Activated naive CD8-positive, alpha-beta T cell treated with anti-CD3 and anti-CD28 coated beads, Interleukin-2, amount 10 ng/mL, durations not matched to agents 7 days and 5 days (primary cell): ENCODE measurements at regions not wholly inside any gene's neighbourhood (a gene's known extent, or its start where the extent isn't known, plus 50 kb on each side); places are given as distances from the start of the nearest gene placed in this dataset.
A peak's percentile ranks its signal among the peaks of the same experiment; 100 is the strongest.
"Not testable (repeated sequence)": the region's sequence is repeated elsewhere in the genome, so short reads cannot be mapped to it uniquely, and the experiment has no call there.

Source experiments
- ATAC-seq: fragments of 150-1000 bp; cut with Tn5 transposase; one replicate; pipeline ENCODE4 v1.10.0; 2021; ENCODE audit warnings: low read depth, moderate library complexity
- POLR2A ChIA-PET: fragments of 350-600 bp; sonication (Branson Sonifier 250); formaldehyde crosslinking; loops from one replicate; lab custom pipeline; 2021; ENCODE audit warnings: antibody characterized with exemption; lab: Charles Lee
- DNase-seq: peaks from one replicate; pipeline ENCODE4 v3.0.0; 2021
- H3K27ac Mint-ChIP-seq: one replicate; pipeline ENCODE4 v1.8.0; 2022; ENCODE audit warnings: mild to moderate bottlenecking, mixed read lengths
- H3K27me3 Mint-ChIP-seq: one replicate; pipeline ENCODE4 v1.8.0; 2022; ENCODE audit warnings: mild to moderate bottlenecking, moderate library complexity, mixed read lengths
- H3K36me3 Mint-ChIP-seq: one replicate; pipeline ENCODE4 v1.8.0; 2021; ENCODE audit warnings: mild to moderate bottlenecking, mixed read lengths
- H3K4me1 Mint-ChIP-seq: one replicate; pipeline ENCODE4 v1.8.0; 2021; ENCODE audit warnings: mixed read lengths
- H3K4me3 Mint-ChIP-seq: one replicate; pipeline ENCODE4 v1.8.0; 2022; ENCODE audit warnings: mild to moderate bottlenecking, moderate library complexity, mixed read lengths
- H3K9me3 Mint-ChIP-seq: one replicate; pipeline ENCODE4 v1.8.0; 2021; ENCODE audit warnings: mixed read lengths

GRCh38 chr15:22253676-22254408 lies 173.5 kb downstream of the OR4M2 start:
- Mint-ChIP-seq H3K4me3 (no peak overlapping the region), H3K36me3 (no peaks in the 10 kb centered on the region), H3K27ac (peak overlapping the region; percentile 25), H3K4me1 (peaks cover 15% of the 10 kb centered on the region), H3K9me3 (no peaks in the 10 kb centered on the region), H3K27me3 (peaks cover 19% of the 10 kb centered on the region)
- no peak for DNase-seq
- peak; percentile 62 for ATAC-seq
- POLR2A ChIA-PET, result no interaction called here

DNA sequence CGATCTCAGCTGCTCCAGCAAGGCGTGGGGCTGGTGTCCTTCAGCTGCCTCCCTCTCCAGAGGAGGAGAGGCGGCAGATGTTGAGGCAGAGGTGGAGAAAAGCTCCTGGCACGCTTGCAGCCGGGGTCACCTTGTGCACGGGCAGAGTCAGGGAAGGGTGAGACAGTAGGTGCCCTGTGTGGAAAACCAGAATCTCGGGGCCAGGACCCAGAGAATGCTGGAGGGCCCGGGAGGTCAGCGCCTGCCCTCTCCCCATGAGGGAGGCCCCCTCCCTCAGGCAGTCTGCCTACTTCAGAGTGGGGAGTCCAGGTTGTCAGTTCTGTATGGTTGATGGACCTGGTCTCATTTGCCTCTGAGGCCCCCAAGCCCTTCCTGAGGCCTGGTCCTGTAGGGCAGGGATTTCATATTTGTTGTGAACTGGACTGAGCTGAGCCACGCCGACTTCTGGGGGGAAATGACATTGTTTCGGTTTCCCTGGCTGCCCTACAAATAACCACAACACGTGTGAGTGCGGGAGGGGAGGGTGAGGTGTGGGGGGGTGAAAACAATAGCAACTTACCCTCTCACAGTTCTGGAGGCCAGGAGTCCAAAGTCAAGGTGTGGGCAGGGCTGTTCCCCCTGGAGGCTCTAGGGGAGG lies 174.2 kb downstream of the OR4M2 start:
- ATAC-seq, POLR2A ChIA-PET, DNase-seq, H3K9me3 Mint-ChIP-seq, H3K36me3 Mint-ChIP-seq, H3K4me3 Mint-ChIP-seq, H3K27ac Mint-ChIP-seq: not testable (repeated sequence)
- H3K4me1 Mint-ChIP-seq, result peaks cover 16% of the 10 kb centered on the region
- peaks cover 19% of the 10 kb centered on the region for H3K27me3 Mint-ChIP-seq

DNA sequence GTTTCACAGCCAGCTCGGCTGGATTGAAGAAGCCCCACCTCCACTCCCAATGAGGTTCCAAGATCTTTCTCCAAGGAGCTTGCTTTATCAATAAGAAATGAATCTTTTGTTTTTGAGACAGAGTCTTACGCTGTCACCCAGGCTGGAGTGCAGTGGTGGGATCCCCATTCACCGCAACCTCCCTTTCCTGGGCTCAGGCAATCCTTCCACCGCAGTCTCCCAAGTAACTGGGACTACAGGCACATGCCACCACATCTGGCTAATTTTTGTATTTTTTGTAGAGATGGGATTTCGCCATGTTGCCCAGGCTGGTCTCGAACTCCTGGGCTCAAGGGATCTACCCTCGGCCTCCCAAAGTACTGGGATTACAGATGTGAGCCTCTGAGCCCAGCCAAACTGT lies 175.3 kb downstream of the OR4M2 start:
- H3K4me1 Mint-ChIP-seq, result peaks cover 26% of the 10 kb centered on the region
- DNase-seq, ATAC-seq: not testable (repeated sequence)

DNA sequence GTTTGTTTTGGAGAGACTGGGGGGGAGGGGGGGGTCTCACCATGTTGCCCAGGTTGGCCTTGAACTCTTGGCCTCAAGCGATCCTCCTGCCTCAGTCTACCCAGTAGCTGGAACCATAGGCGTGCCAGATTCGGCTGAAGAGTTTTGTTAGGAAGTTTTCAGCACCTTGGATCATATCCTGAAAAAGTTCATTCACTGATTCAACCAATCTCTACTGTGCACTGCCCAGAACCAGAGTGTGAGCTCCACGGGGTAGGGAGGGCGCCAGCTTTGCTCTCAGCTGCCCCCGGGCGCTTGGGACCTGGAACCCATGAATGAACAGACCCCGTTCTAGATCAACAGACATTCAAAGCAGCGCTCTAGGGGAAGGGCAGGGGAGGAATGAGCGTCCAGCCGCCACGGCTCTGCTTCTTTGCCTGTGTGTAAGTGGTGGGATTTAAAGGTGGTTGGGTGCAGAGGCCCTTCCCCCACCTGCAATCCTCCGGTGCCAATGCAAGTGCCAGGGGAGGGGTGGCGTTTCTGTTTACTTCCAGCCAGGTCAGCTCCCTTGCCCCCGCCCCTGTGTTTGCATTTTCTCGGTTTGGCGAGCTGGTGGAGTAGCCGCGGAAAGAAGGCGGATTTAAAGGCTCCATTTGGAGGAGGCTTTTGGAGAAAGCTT lies 176.2 kb downstream of the OR4M2 start:
- H3K4me3 Mint-ChIP-seq, DNase-seq, ATAC-seq, H3K9me3 Mint-ChIP-seq, POLR2A ChIA-PET, H3K36me3 Mint-ChIP-seq, H3K27ac Mint-ChIP-seq: not testable (repeated sequence)
- H3K27me3 Mint-ChIP-seq, result peaks cover 20% of the 10 kb centered on the region
- H3K4me1 Mint-ChIP-seq, result peaks cover 28% of the 10 kb centered on the region

More for the DNA sequence above, 175.3 kb downstream of the OR4M2 start:
- H3K27ac Mint-ChIP-seq, H3K9me3 Mint-ChIP-seq, POLR2A ChIA-PET, H3K36me3 Mint-ChIP-seq, H3K4me3 Mint-ChIP-seq: not testable (repeated sequence)
- H3K27me3 Mint-ChIP-seq, result peaks cover 19% of the 10 kb centered on the region

GRCh38 chr15:22257047-22258008 lies 177.0 kb downstream of the OR4M2 start:
- H3K27me3 Mint-ChIP-seq, result peaks cover 25% of the 10 kb centered on the region
- peaks cover 28% of the 10 kb centered on the region for H3K4me1 Mint-ChIP-seq
- DNase-seq, result no peak
- H3K27ac Mint-ChIP-seq, result no peak overlapping the region
- no peak for ATAC-seq
- POLR2A ChIA-PET, result no interaction called here
- H3K36me3 Mint-ChIP-seq, result no peaks in the 10 kb centered on the region
- H3K4me3 Mint-ChIP-seq, result no peak overlapping the region
- no peaks in the 10 kb centered on the region for H3K9me3 Mint-ChIP-seq

DNA sequence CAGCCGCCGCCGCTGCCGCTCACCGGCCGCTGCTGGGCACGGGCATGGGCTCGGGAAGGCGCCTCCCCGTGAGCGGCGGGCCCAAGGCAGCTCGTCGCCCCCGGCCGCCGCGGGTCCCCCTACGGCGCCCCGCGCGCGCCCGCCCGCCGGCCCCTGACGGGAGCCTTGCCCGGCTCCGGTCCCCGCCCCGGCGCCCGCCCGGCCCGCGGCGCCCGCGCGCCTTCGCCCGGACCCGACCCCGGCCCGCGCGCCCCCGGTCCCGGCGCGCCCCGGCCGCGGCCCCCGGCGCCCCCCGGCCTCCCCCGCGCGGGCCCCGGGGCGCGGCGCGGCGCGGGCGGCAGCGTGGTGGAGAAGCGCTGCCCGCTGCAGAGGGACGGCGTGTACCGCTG lies 177.7 kb downstream of the OR4M2 start:
- H3K36me3 Mint-ChIP-seq, result no peaks in the 10 kb centered on the region
- no peaks in the 10 kb centered on the region for H3K9me3 Mint-ChIP-seq
- H3K27me3 Mint-ChIP-seq, result peaks cover 25% of the 10 kb centered on the region
- POLR2A ChIA-PET, result no interaction called here
- no peak for DNase-seq
- H3K4me3 Mint-ChIP-seq, result no peak overlapping the region
- peaks cover 28% of the 10 kb centered on the region for H3K4me1 Mint-ChIP-seq
- no peak overlapping the region for H3K27ac Mint-ChIP-seq
- ATAC-seq, result no peak

GRCh38 chr15:22258398-22259150 lies 178.2 kb downstream of the OR4M2 start:
- no peak overlapping the region for H3K4me3 Mint-ChIP-seq
- H3K27me3 Mint-ChIP-seq, result peaks cover 25% of the 10 kb centered on the region
- POLR2A ChIA-PET, result no interaction called here
- peaks cover 27% of the 10 kb centered on the region for H3K4me1 Mint-ChIP-seq
- DNase-seq (no peak), ATAC-seq (no peak)
- H3K27ac Mint-ChIP-seq, result no peak overlapping the region
- H3K36me3 Mint-ChIP-seq, result no peaks in the 10 kb centered on the region
- H3K9me3 Mint-ChIP-seq, result no peaks in the 10 kb centered on the region

DNA sequence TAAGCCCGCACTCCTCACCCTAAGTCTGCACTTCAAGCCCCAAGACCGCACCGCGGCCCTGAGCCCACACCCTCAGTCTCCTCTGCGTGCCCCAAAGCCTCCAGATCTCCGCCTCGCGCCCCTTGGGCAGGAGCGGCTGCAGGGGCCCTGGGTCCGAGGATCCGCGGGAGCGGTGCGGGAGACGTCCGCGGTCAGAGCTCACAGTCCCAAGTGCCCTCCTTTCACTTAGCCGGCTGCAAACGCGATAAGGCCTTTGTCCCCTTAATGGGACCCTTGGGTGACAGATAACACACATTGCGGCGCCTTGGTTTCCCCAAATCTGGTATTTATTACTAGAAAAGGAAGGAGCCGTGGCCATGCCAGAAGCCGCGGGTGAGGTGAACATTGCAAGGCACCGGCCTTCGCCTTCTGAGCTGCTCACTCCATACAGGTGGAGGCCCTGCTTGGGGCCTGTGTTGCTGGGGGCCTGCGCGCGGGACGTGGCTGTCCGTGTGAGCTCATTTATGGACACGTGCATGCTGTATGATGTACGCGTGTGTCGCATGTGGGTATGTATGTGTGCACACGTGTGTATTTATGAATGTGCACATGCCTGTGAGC lies 178.9 kb downstream of the OR4M2 start:
- H3K9me3 Mint-ChIP-seq, result not testable (repeated sequence)

DNA sequence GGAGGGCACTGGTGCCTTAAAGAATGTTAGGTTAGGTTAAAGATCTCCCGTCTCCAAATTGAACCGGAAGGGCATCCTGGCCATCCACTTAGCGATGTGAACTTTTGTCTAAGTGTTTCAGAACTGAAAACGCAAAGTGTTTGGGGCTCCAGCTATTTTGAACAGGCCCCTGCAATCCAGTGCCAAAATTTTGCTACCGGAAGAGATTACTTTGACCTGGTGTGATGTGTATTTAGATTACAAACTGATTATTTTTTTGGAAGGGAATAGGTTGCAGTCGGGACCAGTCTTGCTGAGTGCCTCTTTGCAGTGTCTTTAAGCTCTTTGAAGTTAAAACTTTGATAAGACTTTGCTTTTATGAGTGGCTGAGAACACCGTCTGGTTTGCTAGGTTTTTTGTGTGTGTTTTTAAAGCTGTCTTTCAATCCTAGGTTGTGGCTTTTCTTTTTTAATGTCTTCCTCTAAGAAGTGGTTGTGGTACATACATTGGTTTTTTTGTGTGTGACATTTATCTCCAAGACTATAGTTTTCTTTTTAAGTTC lies 179.6 kb downstream of the OR4M2 start:
- peak; percentile 63 for ATAC-seq
- POLR2A ChIA-PET, result interaction anchor here (1.0 kb wide), 1 partner anchor 39 kb away, joined by 4 read pairs; no protein-coding TSS in a partner anchor
- Mint-ChIP-seq H3K4me3 (peak overlapping the region; percentile 20), H3K27me3 (peaks cover 24% of the 10 kb centered on the region), H3K4me1 (peaks cover 15% of the 10 kb centered on the region), H3K27ac (peak overlapping the region; percentile 62), H3K9me3 (no peaks in the 10 kb centered on the region), H3K36me3 (no peaks in the 10 kb centered on the region)
- no peak for DNase-seq

More for the DNA sequence above, 178.9 kb downstream of the OR4M2 start:
- POLR2A ChIA-PET, DNase-seq, ATAC-seq, H3K27ac Mint-ChIP-seq, H3K36me3 Mint-ChIP-seq: not testable (repeated sequence)
- peak overlapping the region; percentile 20 for H3K4me3 Mint-ChIP-seq
- H3K27me3 Mint-ChIP-seq, result peaks cover 25% of the 10 kb centered on the region
- peaks cover 21% of the 10 kb centered on the region for H3K4me1 Mint-ChIP-seq

DNA sequence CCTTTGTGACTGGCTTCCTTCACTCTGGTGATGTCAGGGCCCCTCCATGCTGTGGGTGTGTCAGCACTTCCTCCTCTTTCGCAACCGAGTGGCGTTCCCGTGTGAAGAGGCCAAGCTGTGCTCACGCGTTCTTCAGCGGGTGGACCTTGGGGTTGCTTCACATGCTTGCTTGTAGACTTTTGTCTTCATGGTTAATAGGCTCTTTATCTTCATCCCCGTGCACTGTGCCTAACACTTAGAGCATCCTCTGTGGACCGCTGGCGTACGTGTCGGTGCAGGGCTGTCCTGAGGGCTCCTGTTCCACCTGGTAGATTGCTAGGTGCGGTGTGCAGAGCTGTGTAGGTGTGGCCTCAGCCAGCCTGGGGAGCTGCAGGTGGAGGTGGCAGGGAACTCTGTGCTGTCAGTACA lies 182.3 kb downstream of the OR4M2 start:
- Mint-ChIP-seq H3K27me3 (peaks cover 6% of the 10 kb centered on the region), H3K4me3 (no peak overlapping the region), H3K9me3 (no peaks in the 10 kb centered on the region), H3K27ac (no peak overlapping the region), H3K36me3 (no peaks in the 10 kb centered on the region), H3K4me1 (peaks cover 13% of the 10 kb centered on the region)
- DNase-seq (no peak), ATAC-seq (no peak)
- POLR2A ChIA-PET, result no interaction called here

DNA sequence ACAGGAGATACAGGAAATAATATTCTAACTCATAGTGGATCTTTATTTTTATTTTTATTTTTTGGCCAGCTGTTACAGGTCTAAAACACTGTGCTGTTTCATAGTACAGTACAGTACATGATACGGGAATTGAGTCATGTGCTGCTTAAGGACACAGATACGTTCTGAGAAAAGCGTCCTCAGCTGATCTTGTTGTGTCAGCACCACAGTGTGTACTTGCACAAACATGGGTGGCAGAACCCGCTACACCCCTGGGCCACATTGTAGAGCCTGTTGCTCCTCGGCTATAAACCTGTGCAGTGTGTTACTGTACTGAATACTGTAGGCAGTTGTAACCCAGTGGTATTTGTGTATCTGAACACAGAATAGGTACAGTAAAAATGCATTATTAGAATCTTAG lies 183.4 kb downstream of the OR4M2 start:
- DNase-seq (no peak), ATAC-seq (no peak)
- Mint-ChIP-seq H3K4me1 (peaks cover 13% of the 10 kb centered on the region), H3K9me3 (no peaks in the 10 kb centered on the region), H3K36me3 (no peaks in the 10 kb centered on the region), H3K4me3 (no peak overlapping the region), H3K27me3 (peaks cover 6% of the 10 kb centered on the region), H3K27ac (no peak overlapping the region)
- POLR2A ChIA-PET, result no interaction called here

GRCh38 chr15:22264272-22264671 lies 183.9 kb downstream of the OR4M2 start:
- H3K4me3 Mint-ChIP-seq, H3K36me3 Mint-ChIP-seq, DNase-seq, ATAC-seq, H3K27me3 Mint-ChIP-seq, H3K27ac Mint-ChIP-seq, POLR2A ChIA-PET, H3K9me3 Mint-ChIP-seq: not testable (repeated sequence)
- H3K4me1 Mint-ChIP-seq, result peaks cover 13% of the 10 kb centered on the region
